ENCODE measurements at regions not wholly inside any gene's neighbourhood (a gene's known extent, or its start where the extent isn't known, plus 50 kb on each side); places are given as distances from the start of the nearest gene placed in this dataset.
"Not testable (repeated sequence)": the region's sequence is repeated elsewhere in the genome, so short reads cannot be mapped to it uniquely, and the experiment has no call there.

- no peak for DNase-seq
Measured at GRCh38 chr9:31183866-31184265, 1200.6 kb upstream of the ACO1 start.

- DNase-seq, result no peak
Measured at GRCh38 chr9:31185831-31186230, 1198.6 kb upstream of the ACO1 start.

GRCh38 chr9:31188496-31188895 lies 1195.9 kb upstream of the ACO1 start:
- DNase-seq, result no peak

- no peak for DNase-seq
Measured at GRCh38 chr9:31210978-31211570, 1173.4 kb upstream of the ACO1 start.

- not testable (repeated sequence) for DNase-seq
Measured at GRCh38 chr9:31229976-31230375, 1154.5 kb upstream of the ACO1 start.

- no peak for DNase-seq
Measured at GRCh38 chr9:31232485-31232884, 1152.0 kb upstream of the ACO1 start.

GRCh38 chr9:31236344-31236743 lies 1148.1 kb upstream of the ACO1 start:
- DNase-seq, result no peak

GRCh38 chr9:31243386-31243785 lies 1141.1 kb upstream of the ACO1 start:
- no peak for DNase-seq

- no peak for DNase-seq
Measured at GRCh38 chr9:31248156-31248555, 1136.3 kb upstream of the ACO1 start.

GRCh38 chr9:31251386-31251785 lies 1133.1 kb upstream of the ACO1 start:
- no peak for DNase-seq

- DNase-seq, result no peak
Measured at GRCh38 chr9:31253800-31254762, 1130.4 kb upstream of the ACO1 start.

- no peak for DNase-seq
Measured at GRCh38 chr9:31255211-31255610, 1129.2 kb upstream of the ACO1 start.

- DNase-seq, result no peak
Measured at GRCh38 chr9:31259824-31260223, 1124.6 kb upstream of the ACO1 start.

GRCh38 chr9:31272456-31273295 lies 1111.8 kb upstream of the ACO1 start:
- no peak for DNase-seq

GRCh38 chr9:31275419-31275818 lies 1109.0 kb upstream of the ACO1 start:
- no peak for DNase-seq

- DNase-seq, result no peak
Measured at GRCh38 chr9:31290731-31291130, 1093.7 kb upstream of the ACO1 start.

GRCh38 chr9:31302620-31303418 lies 1081.6 kb upstream of the ACO1 start:
- DNase-seq, result no peak

GRCh38 chr9:31304576-31304975 lies 1079.9 kb upstream of the ACO1 start:
- DNase-seq, result no peak

GRCh38 chr9:31314241-31314640 lies 1070.2 kb upstream of the ACO1 start:
- no peak for DNase-seq

GRCh38 chr9:31320494-31320893 lies 1063.9 kb upstream of the ACO1 start:
- DNase-seq, result no peak

- no peak for DNase-seq
Measured at GRCh38 chr9:31321256-31321655, 1063.2 kb upstream of the ACO1 start.

GRCh38 chr9:31321686-31322085 lies 1062.8 kb upstream of the ACO1 start:
- DNase-seq, result no peak

Measured in T-helper 9 cell (primary cell).